ENCODE measurements at regions not wholly inside any gene's neighbourhood (a gene's known extent, or its start where the extent isn't known, plus 50 kb on each side); places are given as distances from the start of the nearest gene placed in this dataset.

DNA sequence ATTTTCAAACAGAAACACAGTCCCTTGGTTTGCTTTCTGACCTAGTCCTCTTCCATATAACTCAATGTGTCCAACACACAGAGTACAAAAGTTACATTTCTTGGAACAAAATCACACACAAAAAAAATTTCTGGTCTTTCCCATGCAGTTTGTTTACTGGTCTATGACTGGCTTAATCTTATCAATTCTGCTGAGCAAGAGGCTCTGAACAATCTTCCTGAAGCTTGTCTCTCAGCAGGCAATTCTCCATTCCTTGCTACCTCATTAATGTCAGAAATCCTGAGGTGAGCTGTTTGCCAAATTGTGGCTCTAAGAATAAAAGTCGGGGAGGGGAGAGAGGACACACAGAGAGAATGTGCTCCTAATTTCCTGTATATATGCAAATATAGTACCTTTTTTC, 423.6 kb downstream of the HLX start:
- FAIRE-seq (no peak), DNase-seq (ENCODE audit: low read depth, low spot score) (no peak)
- H3K27me3 ChIP-seq (ENCODE audit: control insufficient read depth in 2 of 2, insufficient read depth in 2 of 2, low read length in 2 of 2), result peaks cover 0 to 2% of the 10 kb centered on the region in 2 experiments
- H3K9ac ChIP-seq (replicated peaks; ENCODE audit: extremely low read depth, insufficient read depth, low read length), result no peak overlapping the region
- intact Hi-C loops (cut with micrococcal nuclease) (no loop called here), dilution Hi-C loops (cut with MboI; ENCODE audit: extremely low pct_ligation_motif_present, low sequenced_read_pairs) (no loop called here)
- no peak overlapping the region for H3K4me2 ChIP-seq (ENCODE audit: insufficient read depth, low read length)
- ChIA-PET POLR2A (no interaction called here), CTCF (no interaction called here)
- no peak overlapping the region for H3K27ac ChIP-seq (ENCODE audit: insufficient read depth, low read depth, low read length)
- H3K9me1 ChIP-seq (replicated peaks; ENCODE audit: control insufficient read depth, extremely low read depth, insufficient read depth, low read length), result no peaks in the 10 kb centered on the region
- H3K4me1 ChIP-seq (ENCODE audit: control insufficient read depth, extremely low read depth, insufficient read depth, low read length), result no peaks in the 10 kb centered on the region
- H3K79me2 ChIP-seq (ENCODE audit: control insufficient read depth, insufficient read depth, low read length), result no peaks in the 10 kb centered on the region
- BruUV-seq (replicated peaks), result no TSS peak
- H3K9me3 ChIP-seq (replicated peaks; ENCODE audit: control insufficient read depth, insufficient read depth, low read length), result no peaks in the 10 kb centered on the region
- no peaks in the 10 kb centered on the region for H3K36me3 ChIP-seq (ENCODE audit: control insufficient read depth in 2 of 2, extremely low read depth in 1 of 2, insufficient read depth in 2 of 2, low read length in 2 of 2)
- no peak overlapping the region for H2AFZ ChIP-seq (ENCODE audit: low read depth, low read length)
- H3K4me3 ChIP-seq (replicated peaks in 1 of 3; ENCODE audit: insufficient read depth in 1 of 3, low read depth in 1 of 3, low read length in 3 of 3), result no peak overlapping the region
- TF ChIP-seq POLR2A (IDR thresholded peaks at IDR 0.05; ENCODE audit: low read depth, low read length), result no peak
- TF ChIP-seq GATA2 (IDR thresholded peaks at IDR 0.05; ENCODE audit: insufficient read depth, insufficient read length, low read depth, low read length), result no peak
- no peak for TF ChIP-seq MYC (IDR thresholded peaks at IDR 0.05; ENCODE audit: low read depth, low read length)
- no peak for TF ChIP-seq EZH2 (IDR thresholded peaks at IDR 0.05; ENCODE audit: borderline replicate concordance, low read depth, low read length, severe bottlenecking)
- TF ChIP-seq, protein P1, sequence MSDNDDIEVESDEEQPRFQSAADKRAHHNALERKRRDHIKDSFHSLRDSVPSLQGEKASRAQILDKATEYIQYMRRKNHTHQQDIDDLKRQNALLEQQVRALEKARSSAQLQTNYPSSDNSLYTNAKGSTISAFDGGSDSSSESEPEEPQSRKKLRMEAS (IDR thresholded peaks at IDR 0.05; ENCODE audit: insufficient read depth, insufficient read length), result no peak
- TF ChIP-seq POLR2AphosphoS5 (IDR thresholded peaks at IDR 0.05; ENCODE audit: insufficient read depth, low read depth, low read length), result no peak
- no peaks in the 10 kb centered on the region for H4K20me1 ChIP-seq (replicated peaks; ENCODE audit: control insufficient read depth, extremely low read depth, insufficient read depth, low read length)

GRCh38 chr1:221303623-221304022, 424.4 kb downstream of the HLX start:
- H3K9me3 ChIP-seq (replicated peaks; ENCODE audit: control insufficient read depth, insufficient read depth, low read length), result no peaks in the 10 kb centered on the region
- ChIA-PET CTCF (no interaction called here), POLR2A (no interaction called here)
- H3K4me2 ChIP-seq (ENCODE audit: insufficient read depth, low read length), result no peak overlapping the region
- no TSS peak for BruUV-seq (replicated peaks)
- H4K20me1 ChIP-seq (replicated peaks; ENCODE audit: control insufficient read depth, extremely low read depth, insufficient read depth, low read length), result no peaks in the 10 kb centered on the region
- H3K4me3 ChIP-seq (replicated peaks in 1 of 3; ENCODE audit: insufficient read depth in 1 of 3, low read depth in 1 of 3, low read length in 3 of 3), result no peak overlapping the region
- no peak overlapping the region for H3K9ac ChIP-seq (replicated peaks; ENCODE audit: extremely low read depth, insufficient read depth, low read length)
- H3K36me3 ChIP-seq (ENCODE audit: control insufficient read depth in 2 of 2, extremely low read depth in 1 of 2, insufficient read depth in 2 of 2, low read length in 2 of 2), result no peaks in the 10 kb centered on the region
- dilution Hi-C loops (cut with MboI; ENCODE audit: extremely low pct_ligation_motif_present, low sequenced_read_pairs) (no loop called here), intact Hi-C loops (cut with micrococcal nuclease) (no loop called here)
- H2AFZ ChIP-seq (ENCODE audit: low read depth, low read length), result no peak overlapping the region
- peaks cover 0 to 2% of the 10 kb centered on the region in 2 experiments for H3K27me3 ChIP-seq (ENCODE audit: control insufficient read depth in 2 of 2, insufficient read depth in 2 of 2, low read length in 2 of 2)
- DNase-seq (ENCODE audit: low read depth, low spot score), result no peak
- FAIRE-seq, result no peak
- TF ChIP-seq MYC (IDR thresholded peaks at IDR 0.05; ENCODE audit: low read depth, low read length), result no peak
- TF ChIP-seq EZH2 (IDR thresholded peaks at IDR 0.05; ENCODE audit: borderline replicate concordance, low read depth, low read length, severe bottlenecking), result no peak
- TF ChIP-seq POLR2AphosphoS5 (IDR thresholded peaks at IDR 0.05; ENCODE audit: insufficient read depth, low read depth, low read length), result no peak
- no peak for TF ChIP-seq GATA2 (IDR thresholded peaks at IDR 0.05; ENCODE audit: insufficient read depth, insufficient read length, low read depth, low read length)
- TF ChIP-seq, protein P1 (IDR thresholded peaks at IDR 0.05; ENCODE audit: insufficient read depth, insufficient read length), result no peak
- no peak for TF ChIP-seq JUN (IDR thresholded peaks at IDR 0.05; ENCODE audit: borderline replicate concordance, insufficient read depth, insufficient read length, low read depth)
- TF ChIP-seq, protein P2, sequence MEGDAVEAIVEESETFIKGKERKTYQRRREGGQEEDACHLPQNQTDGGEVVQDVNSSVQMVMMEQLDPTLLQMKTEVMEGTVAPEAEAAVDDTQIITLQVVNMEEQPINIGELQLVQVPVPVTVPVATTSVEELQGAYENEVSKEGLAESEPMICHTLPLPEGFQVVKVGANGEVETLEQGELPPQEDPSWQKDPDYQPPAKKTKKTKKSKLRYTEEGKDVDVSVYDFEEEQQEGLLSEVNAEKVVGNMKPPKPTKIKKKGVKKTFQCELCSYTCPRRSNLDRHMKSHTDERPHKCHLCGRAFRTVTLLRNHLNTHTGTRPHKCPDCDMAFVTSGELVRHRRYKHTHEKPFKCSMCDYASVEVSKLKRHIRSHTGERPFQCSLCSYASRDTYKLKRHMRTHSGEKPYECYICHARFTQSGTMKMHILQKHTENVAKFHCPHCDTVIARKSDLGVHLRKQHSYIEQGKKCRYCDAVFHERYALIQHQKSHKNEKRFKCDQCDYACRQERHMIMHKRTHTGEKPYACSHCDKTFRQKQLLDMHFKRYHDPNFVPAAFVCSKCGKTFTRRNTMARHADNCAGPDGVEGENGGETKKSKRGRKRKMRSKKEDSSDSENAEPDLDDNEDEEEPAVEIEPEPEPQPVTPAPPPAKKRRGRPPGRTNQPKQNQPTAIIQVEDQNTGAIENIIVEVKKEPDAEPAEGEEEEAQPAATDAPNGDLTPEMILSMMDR (IDR thresholded peaks at IDR 0.05; ENCODE audit: extremely low read depth in 1 of 2, insufficient read depth in 1 of 2, low read depth in 1 of 2, low read length in 2 of 2), result no peak
- no peak for TF ChIP-seq FOS (IDR thresholded peaks at IDR 0.05; ENCODE audit: borderline replicate concordance, insufficient read depth, low read length)
- TF ChIP-seq POLR2A (IDR thresholded peaks at IDR 0.05; ENCODE audit: low read depth, low read length), result no peak
- H3K9me1 ChIP-seq (replicated peaks; ENCODE audit: control insufficient read depth, extremely low read depth, insufficient read depth, low read length), result no peaks in the 10 kb centered on the region
- no peak overlapping the region for H3K27ac ChIP-seq (ENCODE audit: insufficient read depth, low read depth, low read length)
- H3K79me2 ChIP-seq (ENCODE audit: control insufficient read depth, insufficient read depth, low read length), result no peaks in the 10 kb centered on the region
- H3K4me1 ChIP-seq (ENCODE audit: control insufficient read depth, extremely low read depth, insufficient read depth, low read length), result no peaks in the 10 kb centered on the region
